HG02943 (cell line): ENCODE measurements at regions not wholly inside any gene's neighbourhood (a gene's known extent, or its start where the extent isn't known, plus 50 kb on each side); places are given as distances from the start of the nearest gene placed in this dataset.

ENCODE experiments used
- ATAC-seq: cut with Tn5 transposase; IDR thresholded peaks from one replicate; pipeline ENCODE4 v1.9.1; 2021; ENCODE audit warnings: mild to moderate bottlenecking, low read depth, moderate library complexity; ENCODE audit not compliant: unreplicated experiment

DNA sequence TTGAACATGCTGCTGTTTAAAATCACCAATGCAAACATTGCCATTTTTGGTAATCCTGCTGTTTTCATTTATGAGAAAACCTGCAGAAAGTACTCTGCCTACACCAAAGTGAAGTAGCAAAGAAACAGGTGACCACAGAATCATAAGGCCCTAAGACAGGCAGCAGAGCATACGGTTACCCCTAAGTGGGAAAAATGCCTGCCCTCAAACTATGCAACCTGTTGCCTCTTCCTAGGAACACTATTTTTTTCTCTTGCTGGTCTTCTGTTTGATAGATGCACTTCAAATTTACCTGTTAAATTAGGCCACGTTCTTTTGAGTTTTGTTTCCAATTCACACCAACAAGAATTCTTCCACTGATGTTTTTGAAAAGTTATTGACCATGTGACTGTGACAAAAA, 89.5 kb upstream of the RAB4A start:
- ATAC-seq = no peak

DNA sequence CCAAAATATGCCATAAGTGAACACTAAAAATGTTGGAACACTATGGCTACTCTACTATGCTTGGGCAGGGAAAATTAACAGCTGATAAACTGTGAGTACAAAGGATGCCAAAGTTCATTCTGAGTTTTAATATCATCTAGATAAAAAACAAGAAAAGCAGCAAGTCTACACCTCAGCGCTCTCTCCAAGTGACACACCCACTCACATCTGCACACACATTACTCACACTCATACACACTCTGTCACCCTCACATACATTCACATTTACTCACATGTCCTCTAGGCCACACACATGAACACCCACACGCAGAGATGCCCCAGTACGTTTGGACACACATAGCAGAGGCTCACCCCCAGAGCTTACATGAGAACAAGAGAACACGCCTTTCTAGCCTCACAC, 87.3 kb upstream of the RAB4A start:
- ATAC-seq = no peak

DNA sequence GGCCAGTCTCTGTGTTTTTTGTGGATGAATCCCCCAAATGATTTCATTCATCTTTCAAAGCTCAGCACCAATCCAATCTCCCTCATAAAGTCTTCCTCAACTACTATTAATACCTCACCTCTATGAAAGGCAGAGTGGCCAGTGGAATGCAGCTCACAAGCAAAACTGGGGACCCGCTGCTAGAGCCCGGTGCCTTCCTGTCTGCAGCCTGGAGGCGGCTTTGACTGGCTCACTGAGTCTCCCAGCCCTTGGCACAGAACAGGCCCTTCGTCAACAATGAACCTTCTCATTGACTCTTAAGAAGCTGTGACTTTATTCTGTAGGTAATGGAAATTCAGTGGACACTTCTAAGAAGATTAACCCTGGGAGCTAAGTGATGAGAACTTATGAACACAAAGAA, 86.8 kb upstream of the RAB4A start:
- ATAC-seq = no peak

DNA sequence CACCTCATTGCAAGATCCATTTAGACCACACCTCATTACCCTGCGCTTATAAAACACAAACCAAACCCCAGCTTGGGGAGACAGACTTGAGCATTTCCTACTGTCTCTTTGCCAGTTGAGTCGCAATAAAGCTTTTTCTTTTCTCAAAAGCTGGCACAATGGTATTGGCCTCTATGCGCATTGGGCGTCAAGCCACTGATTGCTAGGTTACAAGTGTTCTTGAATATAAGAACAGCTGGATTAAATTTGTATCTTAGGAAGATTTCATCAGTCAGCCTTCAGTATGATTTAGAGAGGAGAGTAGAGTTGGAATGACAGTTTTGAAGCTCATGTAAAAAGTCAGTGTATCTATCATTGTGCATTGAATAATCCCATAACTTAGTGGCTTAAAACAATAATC, 84.9 kb upstream of the RAB4A start:
- ATAC-seq = no peak

DNA sequence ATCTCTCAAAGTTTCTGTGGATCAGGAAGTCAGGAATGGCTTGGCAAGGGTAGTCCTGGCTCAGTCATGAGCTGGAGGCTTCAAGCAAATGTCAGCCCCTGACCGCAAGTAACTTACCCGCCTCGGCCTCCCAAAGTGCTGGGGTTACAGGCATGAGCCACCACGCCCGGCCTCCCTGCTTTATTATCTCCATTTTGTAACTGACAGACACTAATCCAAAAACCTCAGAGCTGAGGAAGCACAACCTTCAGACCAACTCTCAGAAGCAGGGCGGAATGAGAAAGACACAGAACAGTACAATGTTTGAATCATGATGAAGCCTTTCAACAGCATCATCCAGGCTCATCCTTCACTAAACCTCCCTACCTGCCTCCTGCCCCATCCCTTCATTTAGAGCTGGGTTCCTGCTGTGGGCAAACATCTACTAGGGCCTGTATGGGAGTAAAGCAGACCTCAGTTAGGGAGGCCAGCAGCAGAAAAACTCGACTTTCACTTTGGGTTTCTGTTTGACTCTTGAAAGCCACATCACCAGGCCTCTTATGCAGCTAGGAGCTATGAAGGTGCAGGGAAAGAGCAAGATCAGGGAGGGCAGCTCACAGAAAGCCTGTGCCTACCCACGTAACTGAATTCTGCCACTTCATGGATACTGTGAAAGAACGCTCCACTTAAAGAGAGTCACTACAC, 84.4 kb upstream of the RAB4A start:
- ATAC-seq = peak; percentile 93

DNA sequence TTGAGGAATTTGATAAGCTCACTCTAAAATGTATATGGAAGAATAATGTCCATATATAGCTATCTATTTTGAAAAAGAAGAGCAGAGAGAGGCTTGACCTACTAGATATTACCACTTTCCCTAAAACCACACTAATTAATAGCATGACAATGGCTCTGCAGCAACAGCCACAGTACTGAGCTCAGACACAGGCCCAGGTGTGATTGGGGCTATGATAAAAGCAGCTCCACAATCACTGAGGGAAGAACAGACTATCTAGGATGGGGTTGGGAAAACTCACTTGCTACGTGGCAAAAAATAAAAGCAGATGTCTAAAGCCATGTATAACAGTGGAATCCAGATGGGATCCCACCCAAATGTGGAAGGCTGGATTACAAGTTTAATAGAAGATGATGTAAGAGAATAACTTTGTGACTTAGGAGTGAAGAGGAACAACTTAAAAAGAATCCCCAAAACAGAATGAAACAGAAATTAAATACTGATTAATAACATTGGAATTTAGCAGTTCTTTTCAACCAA, 80.8 kb upstream of the RAB4A start:
- no peak for ATAC-seq

DNA sequence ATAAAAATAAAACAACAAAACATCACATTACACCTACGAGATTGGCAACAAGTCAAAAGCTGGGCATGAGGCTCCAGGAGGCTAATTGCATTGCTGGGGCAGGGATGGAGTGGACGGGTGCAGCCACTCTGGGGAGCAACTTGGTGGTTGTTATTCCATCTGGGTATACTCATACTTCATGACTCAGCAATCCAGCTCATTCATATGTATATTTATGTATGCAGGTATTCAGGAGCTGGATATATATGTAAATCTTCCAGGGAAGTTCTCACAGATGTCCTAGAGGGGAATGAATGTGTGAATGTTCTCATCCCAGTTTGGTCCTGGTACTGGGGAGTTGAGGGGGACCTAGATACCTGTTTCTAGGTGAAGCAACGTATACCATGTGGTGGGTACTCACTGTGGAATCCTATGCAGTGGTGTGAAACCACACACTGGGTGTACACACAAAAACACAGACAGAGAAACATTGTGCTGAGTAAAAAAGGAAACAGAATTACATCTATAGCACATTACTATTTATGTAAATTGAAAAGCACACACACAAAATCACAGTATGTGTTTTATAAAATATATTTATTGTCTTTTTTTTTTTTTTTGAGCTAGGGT, 79.7 kb upstream of the RAB4A start:
- ATAC-seq = no peak

DNA sequence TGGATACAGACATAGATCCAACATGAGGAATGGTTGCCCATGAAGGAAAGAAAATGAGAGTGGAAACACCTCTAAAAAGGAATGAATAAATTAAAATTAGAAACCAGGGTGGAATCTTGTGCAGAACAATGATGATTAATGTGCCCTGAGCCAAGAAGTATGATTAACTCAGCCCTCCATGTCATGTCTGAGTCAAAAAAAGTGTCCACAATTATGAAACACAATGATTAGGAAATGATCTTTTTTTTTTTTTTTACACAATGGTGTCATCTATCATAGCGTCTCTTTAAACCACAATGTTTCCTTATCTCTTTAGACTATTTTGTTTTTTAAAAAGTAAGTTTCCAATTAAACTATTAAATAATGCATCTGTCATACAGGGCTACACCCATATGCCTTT, 78.9 kb upstream of the RAB4A start:
- no peak for ATAC-seq

DNA sequence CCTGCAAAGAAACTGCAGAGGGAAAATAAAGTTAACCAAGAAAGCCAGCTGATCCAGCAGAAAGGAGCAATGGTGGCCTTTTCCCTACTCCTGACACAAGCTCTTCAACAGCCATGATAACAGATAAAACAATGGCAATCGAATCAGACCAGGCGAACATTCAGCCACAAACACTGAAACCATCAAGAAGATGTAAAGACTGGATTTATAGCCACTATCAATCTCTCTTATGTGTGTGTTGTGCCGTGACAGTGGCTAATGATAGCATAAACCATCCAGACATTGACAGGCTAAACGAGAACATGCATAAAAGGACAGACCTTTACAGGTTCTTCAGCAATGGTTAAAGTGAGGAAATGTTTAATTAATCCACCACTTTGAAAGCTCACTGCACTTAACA, 78.1 kb upstream of the RAB4A start:
- ATAC-seq = no peak

DNA sequence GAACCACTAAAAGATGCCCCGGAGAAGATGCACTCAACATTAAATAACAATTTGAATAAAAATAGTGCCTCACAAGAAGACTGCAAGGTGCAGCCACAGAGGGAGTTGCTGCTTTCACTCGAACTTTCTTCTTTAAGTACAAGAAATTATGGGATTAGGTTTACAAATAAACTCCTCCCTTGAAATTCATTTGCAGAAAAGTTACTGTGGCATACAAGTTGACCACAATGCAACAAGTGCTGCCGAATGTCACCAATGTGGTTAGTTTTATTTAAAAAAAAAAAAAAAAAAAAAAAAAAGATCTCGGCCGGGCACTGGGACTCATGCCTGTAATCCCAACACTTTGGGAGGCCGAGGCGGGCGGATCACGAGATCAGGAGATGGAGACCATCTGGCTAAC, 76.8 kb upstream of the RAB4A start:
- no peak for ATAC-seq

DNA sequence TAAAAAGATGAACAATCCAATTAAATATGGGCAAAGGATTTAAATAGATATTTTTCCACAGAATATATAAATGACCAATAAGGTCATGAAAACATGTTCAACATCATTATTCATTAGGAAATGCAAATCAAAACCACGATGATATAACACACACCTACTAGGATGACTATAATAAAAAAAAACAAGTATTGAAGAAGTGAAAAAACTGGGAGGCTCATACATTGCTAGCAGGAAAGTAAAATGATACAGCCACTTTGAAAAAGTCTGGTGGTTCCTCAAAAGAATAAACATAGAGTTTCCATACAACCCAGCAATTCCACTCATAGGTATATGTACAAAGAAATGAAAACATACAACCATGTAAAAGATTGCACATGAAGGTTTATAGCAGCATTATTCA, 75.7 kb upstream of the RAB4A start:
- ATAC-seq = no peak

DNA sequence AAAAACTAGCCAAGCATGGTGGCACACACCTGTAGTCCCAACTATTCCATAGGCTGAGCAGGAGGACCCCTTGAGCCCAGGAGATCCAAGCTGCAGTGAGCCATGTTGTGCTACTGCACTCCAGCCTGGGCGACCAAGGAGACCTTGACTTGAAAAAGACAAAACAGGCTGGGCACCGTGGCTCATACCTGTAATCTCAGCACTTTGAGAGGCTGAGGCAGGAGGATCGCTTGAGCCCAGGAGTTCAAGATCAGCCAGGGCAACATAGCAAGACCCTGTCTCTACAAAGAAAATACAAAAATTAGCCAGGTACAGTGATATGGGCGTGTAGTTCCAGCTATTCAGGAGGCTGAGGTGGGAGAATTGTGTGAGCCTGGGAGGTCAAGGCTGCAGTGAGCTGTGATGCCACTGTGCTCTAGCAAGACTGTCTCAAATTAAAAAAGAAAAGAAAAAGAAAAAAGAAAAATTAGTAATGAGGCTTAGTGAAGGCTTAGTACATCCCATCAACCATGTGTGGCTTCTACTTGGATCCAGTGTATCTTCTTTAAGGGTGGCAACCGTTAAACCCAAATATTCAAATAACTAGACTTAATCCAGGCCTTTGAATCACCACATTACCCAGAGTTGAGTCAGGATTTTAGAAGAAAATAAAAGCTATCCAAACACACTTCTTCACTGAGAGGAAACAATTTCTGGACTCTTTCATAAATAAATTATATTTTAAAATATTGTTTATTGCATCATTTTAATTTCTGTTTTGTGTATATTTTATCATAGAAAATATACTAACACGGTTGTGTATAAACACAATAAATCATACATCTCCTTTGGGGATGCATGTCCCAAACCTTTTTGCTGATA, 74.3 kb upstream of the RAB4A start:
- ATAC-seq = no peak

DNA sequence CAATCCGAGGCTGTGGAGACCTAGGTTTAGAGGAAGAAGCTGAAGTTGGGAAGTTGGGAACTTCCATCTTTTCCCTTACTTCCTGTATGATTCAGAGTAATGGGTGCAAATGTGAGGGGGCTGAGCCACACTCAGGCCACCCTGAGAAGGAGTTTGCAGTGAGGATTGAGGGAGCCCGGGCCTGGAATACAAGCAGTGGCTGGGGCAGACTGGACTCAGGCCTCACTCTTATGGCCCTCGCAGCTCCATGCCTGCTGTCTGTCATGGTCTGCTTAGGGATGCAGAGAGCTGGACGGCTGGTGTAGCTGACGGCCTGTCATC, 73.7 kb upstream of the RAB4A start:
- ATAC-seq = no peak

DNA sequence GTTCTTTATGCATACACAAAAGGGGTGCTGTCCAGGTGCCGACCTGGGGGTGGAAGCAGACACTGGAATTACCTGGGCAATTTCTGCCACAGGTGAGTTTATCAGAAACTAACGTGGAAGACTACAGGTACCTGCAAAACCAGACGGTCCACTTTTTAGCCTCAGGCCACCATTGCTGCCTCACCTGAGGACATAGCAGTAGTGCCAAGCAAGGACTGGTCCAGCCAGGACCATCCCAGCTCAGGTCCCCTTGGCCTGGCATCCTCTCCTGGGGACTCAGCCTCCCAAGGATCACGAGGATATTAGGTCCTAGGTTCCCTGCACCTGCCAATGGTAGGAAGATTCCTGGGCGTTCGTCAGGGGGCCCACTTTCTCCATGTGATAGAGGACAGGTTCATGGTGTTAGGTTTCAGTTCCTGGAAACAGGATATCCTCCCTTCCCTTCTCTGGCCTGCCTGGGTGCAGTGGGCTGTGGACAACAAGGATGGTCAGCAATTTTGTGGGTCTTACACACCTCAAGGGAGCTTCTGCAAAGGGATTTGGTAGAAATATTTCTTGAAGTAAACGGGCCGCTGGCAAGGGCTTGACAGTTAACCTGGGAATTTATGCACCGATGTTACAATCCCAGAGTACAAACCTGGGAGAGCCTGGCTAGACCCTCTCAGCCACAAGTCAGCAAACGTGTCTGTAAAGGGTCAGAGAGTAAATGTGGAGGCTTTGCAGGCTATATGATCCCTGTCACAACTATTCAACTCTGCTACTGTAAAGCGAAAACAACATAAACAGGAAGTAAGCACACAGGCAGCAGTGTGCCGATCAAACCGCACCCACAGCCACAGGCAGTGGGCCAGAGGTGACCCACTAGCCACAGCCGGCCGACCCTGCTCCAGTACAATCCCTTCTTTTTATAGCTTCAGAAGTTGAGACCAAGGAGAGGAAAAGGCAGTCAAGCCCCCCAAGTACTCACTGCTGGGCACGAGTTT, 71.4 kb upstream of the RAB4A start:
- peak; percentile 66 for ATAC-seq

DNA sequence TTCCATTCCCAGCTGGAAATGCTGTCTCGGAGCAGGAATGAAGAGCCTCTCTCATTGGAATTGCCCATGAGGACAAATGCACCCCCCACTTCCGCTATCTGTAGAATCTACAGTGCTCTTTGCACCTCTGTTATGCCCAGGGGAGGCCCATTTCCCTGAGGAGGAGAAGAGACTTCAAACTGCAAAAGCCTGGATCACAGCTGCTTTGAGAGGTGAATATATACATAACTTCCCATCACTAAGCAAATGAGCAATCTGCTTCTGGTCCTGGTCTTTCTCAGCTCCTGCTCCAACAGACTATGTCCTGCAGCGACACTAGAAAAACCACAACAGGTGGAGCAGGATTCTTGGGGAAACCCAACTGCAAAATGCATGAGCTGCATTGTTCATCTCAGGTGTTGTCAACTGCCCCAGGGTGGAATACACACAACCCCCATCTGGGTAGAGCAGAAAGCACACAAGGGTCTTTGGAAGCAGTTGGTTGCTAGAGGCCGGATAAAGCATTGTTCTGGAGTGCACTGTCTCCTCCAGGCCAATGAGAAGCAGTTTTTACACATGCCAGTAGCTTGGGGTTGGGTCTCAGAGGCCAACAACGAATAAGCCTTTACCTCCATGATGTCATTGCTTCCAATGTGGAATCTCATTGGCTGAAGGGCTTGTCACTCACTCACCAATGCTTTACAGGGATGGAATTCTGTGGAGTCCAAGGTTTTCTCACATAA, 67.7 kb upstream of the RAB4A start:
- ATAC-seq = no peak

DNA sequence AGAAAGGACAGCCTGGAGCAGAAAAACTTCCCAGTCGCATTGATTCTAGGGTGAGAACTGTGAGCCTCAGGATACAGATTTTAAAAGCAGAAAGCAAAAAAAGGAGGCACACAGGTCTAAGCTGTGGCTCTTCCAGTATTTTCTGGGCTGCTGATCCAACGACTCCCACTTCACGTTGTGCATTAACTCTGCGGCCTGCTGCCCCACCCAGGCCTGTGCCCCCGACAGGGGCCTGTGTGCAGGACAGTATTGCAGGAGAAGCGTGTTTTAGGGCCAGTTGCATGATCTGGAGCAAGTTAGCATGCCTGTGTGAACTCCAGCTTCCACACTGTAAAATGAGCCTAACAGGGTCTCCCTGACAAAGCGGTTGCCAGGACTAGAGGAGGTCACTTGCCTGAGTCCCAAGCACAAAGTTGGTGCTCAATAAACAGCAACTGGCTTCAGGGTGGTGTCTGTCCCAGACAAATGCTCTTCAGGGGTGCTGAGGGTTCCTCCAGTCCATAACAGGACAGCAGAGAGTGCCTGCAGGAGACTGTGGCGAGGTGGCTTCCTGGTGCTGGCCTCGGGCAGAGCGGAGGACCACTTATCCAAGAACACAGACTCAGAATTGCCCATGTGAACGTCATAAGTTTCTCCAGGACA, 66.8 kb upstream of the RAB4A start:
- ATAC-seq = no peak

DNA sequence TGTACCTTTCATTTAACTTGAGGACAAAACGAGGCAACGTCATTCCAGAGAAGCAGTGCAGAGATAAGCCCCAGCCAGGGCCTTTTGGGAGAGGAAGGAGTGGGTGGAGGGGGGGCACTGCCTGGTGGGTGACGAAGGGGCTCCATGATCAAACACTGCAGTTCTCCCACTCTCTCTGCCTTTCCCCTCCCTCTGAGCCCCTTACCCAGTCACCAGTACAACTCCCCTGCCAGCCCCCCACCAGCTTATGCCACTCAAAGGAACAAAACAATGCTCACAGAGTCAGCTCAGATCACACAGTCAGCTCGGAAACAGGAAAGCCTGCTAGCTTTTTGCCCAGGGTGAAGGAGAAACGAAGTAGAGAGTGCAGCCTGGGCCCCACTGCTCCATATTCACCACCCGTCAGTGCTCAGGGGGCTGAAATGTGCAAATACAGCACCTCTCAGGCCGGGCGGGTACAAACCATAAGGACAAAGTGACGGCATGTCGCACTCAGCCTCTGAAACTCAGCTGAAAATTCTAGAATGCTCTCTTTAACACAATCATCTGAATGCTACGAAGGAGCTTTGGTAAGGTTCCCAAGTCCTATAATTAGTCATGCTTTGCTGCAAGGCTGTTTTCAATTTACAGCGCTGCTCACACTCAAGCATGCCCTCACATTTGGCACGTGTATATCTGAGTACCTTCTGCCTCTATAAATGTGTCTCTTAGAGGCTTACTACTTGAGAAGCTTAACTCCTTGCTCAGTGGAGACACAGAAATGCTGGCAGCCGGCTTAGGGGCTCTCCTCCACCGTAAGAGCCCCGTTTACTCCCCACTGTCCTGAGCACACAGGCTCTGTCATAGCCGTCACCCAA, 65.8 kb upstream of the RAB4A start:
- no peak for ATAC-seq

DNA sequence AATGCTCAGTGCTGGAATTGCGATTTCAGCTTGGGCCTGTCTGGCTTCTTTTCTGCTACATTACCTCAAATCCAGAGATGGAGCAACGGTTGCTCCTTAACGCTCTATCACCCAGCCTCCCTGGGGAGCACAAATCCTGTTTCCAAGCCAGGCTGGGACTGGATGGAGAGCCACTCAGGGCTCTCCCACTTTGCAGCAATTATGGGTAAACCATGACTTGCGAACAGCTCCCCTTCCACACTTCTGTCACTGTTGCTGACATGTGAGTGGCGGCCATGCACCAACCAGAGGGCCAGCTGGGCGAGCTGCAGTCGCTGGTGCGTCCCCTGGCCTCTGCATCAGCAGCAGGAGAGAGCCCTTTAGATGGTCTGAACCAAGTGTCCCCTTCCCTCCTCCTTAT, 65.1 kb upstream of the RAB4A start:
- ATAC-seq = no peak
